ENCODE measurements at regions not wholly inside any gene's neighbourhood (a gene's known extent, or its start where the extent isn't known, plus 50 kb on each side); places are given as distances from the start of the nearest gene placed in this dataset.

GRCh38 chr4:173919196-173919595, 364.3 kb downstream of the FBXO8 start:
- no peak overlapping the region for H3K4me3 ChIP-seq (ENCODE audit: low read depth, low read length)
- TF ChIP-seq CTCF (IDR thresholded peaks at IDR 0.05; ENCODE audit: borderline replicate concordance, insufficient read depth, low read depth, low read length): no peak

- TF ChIP-seq CTCF (IDR thresholded peaks at IDR 0.05; ENCODE audit: borderline replicate concordance, insufficient read depth, low read depth, low read length): no peak
- no peak overlapping the region for H3K4me3 ChIP-seq (ENCODE audit: low read depth, low read length)
Observed at GRCh38 chr4:173917255-173917960, 366.1 kb downstream of the FBXO8 start.

GRCh38 chr4:173913496-173913895, 370.0 kb downstream of the FBXO8 start:
- no peak overlapping the region for H3K4me3 ChIP-seq (ENCODE audit: low read depth, low read length)
- no peak for TF ChIP-seq CTCF (IDR thresholded peaks at IDR 0.05; ENCODE audit: borderline replicate concordance, insufficient read depth, low read depth, low read length)

- no peak for TF ChIP-seq CTCF (IDR thresholded peaks at IDR 0.05; ENCODE audit: borderline replicate concordance, insufficient read depth, low read depth, low read length)
- no peak overlapping the region for H3K4me3 ChIP-seq (ENCODE audit: low read depth, low read length)
Observed at GRCh38 chr4:173912384-173912783, 371.1 kb downstream of the FBXO8 start.

- H3K4me3 ChIP-seq (ENCODE audit: low read depth, low read length): no peak overlapping the region
- TF ChIP-seq CTCF (IDR thresholded peaks at IDR 0.05; ENCODE audit: borderline replicate concordance, insufficient read depth, low read depth, low read length): no peak
Observed at GRCh38 chr4:173910891-173911290, 372.6 kb downstream of the FBXO8 start.

- TF ChIP-seq CTCF (IDR thresholded peaks at IDR 0.05; ENCODE audit: borderline replicate concordance, insufficient read depth, low read depth, low read length): no peak
- no peak overlapping the region for H3K4me3 ChIP-seq (ENCODE audit: low read depth, low read length)
Observed at GRCh38 chr4:173909294-173909693, 374.2 kb downstream of the FBXO8 start.

GRCh38 chr4:173899813-173900212, 369.8 kb upstream of the HAND2 start:
- no peak overlapping the region for H3K4me3 ChIP-seq (ENCODE audit: low read depth, low read length)
- no peak for TF ChIP-seq CTCF (IDR thresholded peaks at IDR 0.05; ENCODE audit: borderline replicate concordance, insufficient read depth, low read depth, low read length)
